Uterus (tissue), 2 donors: ENCODE measurements at regions not wholly inside any gene's neighbourhood (a gene's known extent, or its start where the extent isn't known, plus 50 kb on each side); places are given as distances from the start of the nearest gene placed in this dataset.
A peak's percentile ranks its signal among the peaks of the same experiment; 100 is the strongest.
"Not testable (repeated sequence)": the region's sequence is repeated elsewhere in the genome, so short reads cannot be mapped to it uniquely, and the experiment has no call there.

Experiments used
- CTCF ChIP-seq, 4 experiments: fragments of 200-600 bp in 2 of 4; fragments of 450-650 bp in 2 of 4; sonication (generic) in 2 of 4; IDR thresholded peaks; one replicate each; pipeline ENCODE4 v1.5.1; 2016 to 2019; ENCODE audit warnings: antibody characterized with exemption in 4 of 4, mild to moderate bottlenecking in 2 of 4, moderate library complexity in 1 of 4
- POLR2A ChIP-seq, 2 donors: fragments of 450-650 bp; IDR thresholded peaks; one replicate each; pipeline ENCODE4 v1.6.1; 2016; ENCODE audit warnings: antibody characterized with exemption in 2 of 2, mild to moderate bottlenecking in 1 of 2, moderate library complexity in 1 of 2

GRCh38 chr15:77910030-77910911 lies 167.2 kb downstream of the TBC1D2B start:
- peak; percentile 37 to 61 (median 56) for TF ChIP-seq CTCF (IDR thresholded peaks at IDR 0.05)
- TF ChIP-seq POLR2A (IDR thresholded peaks at IDR 0.05): not testable (repeated sequence)
